H1 (cell line): ENCODE measurements at regions not wholly inside any gene's neighbourhood (a gene's known extent, or its start where the extent isn't known, plus 50 kb on each side); places are given as distances from the start of the nearest gene placed in this dataset.

Experiments used
- BACH1 ChIP-seq: IDR thresholded peaks from 2 replicates; pipeline ENCODE4 v1.6.1; 2012; ENCODE audit warnings: low read length, improper control_type of control experiment
- CHD7 ChIP-seq: fragments of 300-600 bp; sonication (generic); IDR thresholded peaks from 2 replicates; pipeline ENCODE4 v1.7.1; 2012; ENCODE audit warnings: low read length, moderate library complexity, mild to moderate bottlenecking, inconsistent platforms; ENCODE audit not compliant: insufficient replicate concordance
- CREB1 ChIP-seq: IDR thresholded peaks from 2 replicates; pipeline ENCODE4 v1.6.1; 2012; ENCODE audit warnings: inconsistent platforms
- FOSL1 ChIP-seq: IDR thresholded peaks from 2 replicates; pipeline ENCODE4 v1.6.1; 2011; ENCODE audit warnings: mild to moderate bottlenecking, low read depth, low read length, moderate library complexity; ENCODE audit not compliant: insufficient read depth
- GTF2F1 ChIP-seq: IDR thresholded peaks from 2 replicates; pipeline ENCODE4 v1.6.1; 2012; ENCODE audit warnings: low read depth, low read length, improper control_type of control experiment, borderline replicate concordance
- SUZ12 ChIP-seq: fragments of 200-600 bp; sonication (generic); IDR thresholded peaks from 2 replicates; pipeline ENCODE4 v1.6.1; 2012; ENCODE audit warnings: mild to moderate bottlenecking, inconsistent platforms, low read length, moderate library complexity, mixed read lengths

DNA sequence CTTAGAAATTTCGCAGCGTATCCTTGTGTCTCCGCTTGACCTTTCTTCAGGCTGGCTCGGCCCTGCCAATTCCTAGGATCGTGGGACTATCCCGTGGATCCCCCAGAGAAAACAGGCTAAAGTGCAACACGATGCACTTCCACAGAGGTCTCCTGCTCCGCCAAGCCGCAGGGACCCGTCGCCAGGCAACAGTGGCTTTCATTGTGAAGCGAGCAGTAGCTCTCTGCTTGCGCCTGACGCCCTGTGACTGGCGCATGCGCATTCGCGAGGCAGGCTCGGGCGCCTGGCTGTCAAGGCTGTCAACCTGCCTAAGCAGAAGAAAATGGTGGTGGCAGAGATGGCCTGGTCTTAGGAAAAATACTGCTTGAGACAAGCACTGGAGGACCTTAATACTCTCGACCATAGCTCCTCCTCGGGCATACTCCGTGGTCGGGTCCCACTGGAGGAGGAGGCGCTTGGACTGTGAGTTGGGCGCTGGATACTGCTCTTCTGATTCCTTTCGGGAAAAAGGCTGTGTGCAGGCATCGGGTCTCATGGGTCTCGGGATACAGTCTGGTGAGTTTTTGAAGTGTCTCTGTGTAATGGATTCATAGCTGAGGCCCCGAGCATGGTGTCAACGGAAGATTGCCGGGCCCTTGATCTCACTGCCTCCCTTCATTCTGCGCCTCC lies 2336.1 kb downstream of the TP53TG3F start (continued):
- TF ChIP-seq CHD7 (no peak), CREB1 (no peak), GTF2F1 (no peak), FOSL1 (no peak), BACH1 (no peak), SUZ12 (no peak)
